OCI-M1 (cell line): ENCODE measurements at regions not wholly inside any gene's neighbourhood (a gene's known extent, or its start where the extent isn't known, plus 50 kb on each side); places are given as distances from the start of the nearest gene placed in this dataset.
"Not testable (repeated sequence)": the region's sequence is repeated elsewhere in the genome, so short reads cannot be mapped to it uniquely, and the experiment has no call there.

ENCODE experiments used
- DNase-seq: peaks from one replicate; lab custom pipeline; 2025; lab: John Stamatoyannopoulos, UW

- no peak for DNase-seq
Measured at GRCh38 chr5:123949043-123949804, 437.2 kb downstream of the CSNK1G3 start.

- DNase-seq: no peak
Measured at GRCh38 chr5:123947797-123948196, 435.8 kb downstream of the CSNK1G3 start.

GRCh38 chr5:123945548-123945947 is 433.6 kb downstream of the CSNK1G3 start:
- no peak for DNase-seq

GRCh38 chr5:123943151-123943550 is 431.2 kb downstream of the CSNK1G3 start:
- no peak for DNase-seq

- no peak for DNase-seq
Measured at GRCh38 chr5:123940416-123940815, 428.4 kb downstream of the CSNK1G3 start.

- DNase-seq: peak; percentile 9
Measured at GRCh38 chr5:123937230-123937629, 425.3 kb downstream of the CSNK1G3 start.

- DNase-seq: no peak
Measured at GRCh38 chr5:123936548-123936947, 424.6 kb downstream of the CSNK1G3 start.

GRCh38 chr5:123933812-123934211 is 421.8 kb downstream of the CSNK1G3 start:
- DNase-seq: not testable (repeated sequence)

GRCh38 chr5:123929055-123929474 is 417.1 kb downstream of the CSNK1G3 start:
- no peak for DNase-seq

GRCh38 chr5:123928401-123928800 is 416.4 kb downstream of the CSNK1G3 start:
- no peak for DNase-seq

- DNase-seq: no peak
Measured at GRCh38 chr5:123921193-123921592, 409.2 kb downstream of the CSNK1G3 start.

- DNase-seq: no peak
Measured at GRCh38 chr5:123916345-123917121, 404.6 kb downstream of the CSNK1G3 start.

- DNase-seq: no peak
Measured at GRCh38 chr5:123914333-123914732, 402.4 kb downstream of the CSNK1G3 start.

GRCh38 chr5:123907349-123907748 is 395.4 kb downstream of the CSNK1G3 start:
- DNase-seq: no peak

- DNase-seq: no peak
Measured at GRCh38 chr5:123906698-123907295, 394.8 kb downstream of the CSNK1G3 start.

- DNase-seq: no peak
Measured at GRCh38 chr5:123885081-123885480, 373.1 kb downstream of the CSNK1G3 start.

- DNase-seq: no peak
Measured at GRCh38 chr5:123882965-123883345, 371.0 kb downstream of the CSNK1G3 start.

GRCh38 chr5:123882319-123882964 is 370.5 kb downstream of the CSNK1G3 start:
- no peak for DNase-seq

GRCh38 chr5:123881759-123882244 is 369.8 kb downstream of the CSNK1G3 start:
- no peak for DNase-seq

GRCh38 chr5:123880875-123881274 is 368.9 kb downstream of the CSNK1G3 start:
- no peak for DNase-seq

- no peak for DNase-seq
Measured at GRCh38 chr5:123879071-123879470, 367.1 kb downstream of the CSNK1G3 start.

- no peak for DNase-seq
Measured at GRCh38 chr5:123876276-123876790, 364.4 kb downstream of the CSNK1G3 start.
